ENCODE measurements at regions not wholly inside any gene's neighbourhood (a gene's known extent, or its start where the extent isn't known, plus 50 kb on each side); places are given as distances from the start of the nearest gene placed in this dataset.

- Histone ChIP-seq H3K36me3 (no peaks in the 10 kb centered on the region), H3K27ac (no peak overlapping the region), H3K4me3 (no peak overlapping the region), H3K9me3 (no peaks in the 10 kb centered on the region), H3K4me1 (no peaks in the 10 kb centered on the region), H3K27me3 (no peaks in the 10 kb centered on the region)
- WGBS, 2 donors, result 39 to 41% methylated on average over 2 of the region's 2 CpGs
- TF ChIP-seq CTCF (IDR thresholded peaks at IDR 0.05), result no peak
- no peak for TF ChIP-seq EP300 (IDR thresholded peaks at IDR 0.05)
- TF ChIP-seq POLR2A (IDR thresholded peaks at IDR 0.05), result no peak
- no peak for DNase-seq (ENCODE audit: low spot score in 2 of 2)
Observed at GRCh38 chr13:61988810-61989209, 573.2 kb upstream of the PCDH20 start.

DNA sequence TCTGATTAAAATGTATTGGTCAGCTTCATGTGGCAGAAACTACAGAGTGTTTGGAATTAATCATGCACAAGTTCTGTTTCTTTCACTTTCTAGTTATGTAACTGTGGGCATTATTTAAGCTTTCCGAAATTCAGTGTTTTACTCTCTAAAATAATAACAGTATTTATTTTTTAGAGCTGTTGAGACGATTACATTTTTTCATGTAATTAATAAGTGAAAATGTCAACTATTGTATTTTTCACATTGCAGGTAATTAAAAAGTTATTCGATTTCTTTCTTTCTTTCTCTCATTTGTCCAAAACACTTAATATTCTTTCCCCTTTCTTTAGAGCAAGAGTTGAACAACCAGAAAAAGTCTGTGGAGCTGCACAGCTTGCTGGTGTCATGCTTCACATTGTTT lies 559.4 kb upstream of the PCDH20 start:
- Histone ChIP-seq H3K4me3 (no peak overlapping the region), H3K9me3 (no peaks in the 10 kb centered on the region), H3K27me3 (no peaks in the 10 kb centered on the region), H3K36me3 (no peaks in the 10 kb centered on the region), H3K27ac (no peak overlapping the region), H3K4me1 (no peaks in the 10 kb centered on the region)
- TF ChIP-seq POLR2A (IDR thresholded peaks at IDR 0.05) (no peak), EP300 (IDR thresholded peaks at IDR 0.05) (no peak), CTCF (IDR thresholded peaks at IDR 0.05) (no peak)
- DNase-seq (ENCODE audit: low spot score in 2 of 2), result no peak
- WGBS, 2 donors, result 83 to 87% methylated on average over 3 of the region's 3 CpGs

DNA sequence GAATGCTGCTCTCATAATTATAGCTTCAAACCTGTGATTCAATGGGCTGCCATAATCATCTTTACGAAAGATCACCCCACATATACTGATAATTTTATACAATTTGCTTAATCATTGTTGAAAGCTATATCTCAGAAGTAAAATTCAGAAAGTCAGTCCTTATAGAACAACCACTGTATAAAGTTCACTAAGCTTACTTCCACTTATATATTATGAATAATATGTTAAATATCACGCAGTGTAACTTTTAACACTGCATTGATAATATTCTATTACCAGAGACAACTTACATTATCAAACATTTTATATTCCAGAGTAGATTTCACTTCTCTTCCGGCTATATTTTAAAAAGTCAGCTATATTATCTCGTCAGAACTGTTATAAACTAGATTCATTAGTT lies 550.1 kb upstream of the PCDH20 start:
- DNase-seq (ENCODE audit: low spot score in 2 of 2), result no peak
- no peaks in the 10 kb centered on the region for H3K27me3 ChIP-seq
- H3K27ac ChIP-seq, result no peak overlapping the region
- TF ChIP-seq POLR2A (IDR thresholded peaks at IDR 0.05), result no peak
- TF ChIP-seq EP300 (IDR thresholded peaks at IDR 0.05), result no peak
- no peak for TF ChIP-seq CTCF (IDR thresholded peaks at IDR 0.05)
- no peaks in the 10 kb centered on the region for H3K36me3 ChIP-seq
- H3K4me3 ChIP-seq, result no peak overlapping the region
- 91 to 93% methylated on average over 4 of the region's 4 CpGs for WGBS, 2 donors
- no peaks in the 10 kb centered on the region for H3K4me1 ChIP-seq
- no peaks in the 10 kb centered on the region for H3K9me3 ChIP-seq

GRCh38 chr13:61960981-61961380 lies 545.3 kb upstream of the PCDH20 start:
- TF ChIP-seq EP300 (IDR thresholded peaks at IDR 0.05) (no peak), POLR2A (IDR thresholded peaks at IDR 0.05) (no peak), CTCF (IDR thresholded peaks at IDR 0.05) (no peak)
- no peak for DNase-seq (ENCODE audit: low spot score in 2 of 2)
- H3K9me3 ChIP-seq, result no peaks in the 10 kb centered on the region
- no peak overlapping the region for H3K4me3 ChIP-seq
- no peaks in the 10 kb centered on the region for H3K36me3 ChIP-seq
- no peaks in the 10 kb centered on the region for H3K27me3 ChIP-seq
- H3K27ac ChIP-seq, result no peak overlapping the region
- no peaks in the 10 kb centered on the region for H3K4me1 ChIP-seq

DNA sequence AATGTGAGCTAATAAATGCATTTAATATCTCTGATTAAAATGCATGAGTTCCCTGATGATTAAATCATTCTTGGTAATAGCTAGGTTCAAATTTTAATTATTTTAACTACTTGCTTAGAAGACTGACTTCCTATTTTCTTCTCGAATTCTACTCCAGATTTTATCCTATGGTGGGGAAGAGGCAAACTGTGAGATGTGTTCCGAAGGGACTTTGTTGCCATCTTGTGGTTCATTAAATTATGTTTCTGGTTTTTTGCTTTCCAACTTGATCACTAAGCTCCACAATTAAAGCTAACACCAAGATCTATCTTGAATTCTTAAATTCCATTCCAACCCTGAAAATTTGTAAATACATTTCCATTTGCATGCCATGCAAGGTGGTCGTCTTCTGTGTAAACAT lies 538.4 kb upstream of the PCDH20 start:
- Histone ChIP-seq H3K27ac (no peak overlapping the region), H3K4me1 (no peaks in the 10 kb centered on the region), H3K9me3 (no peaks in the 10 kb centered on the region), H3K36me3 (no peaks in the 10 kb centered on the region), H3K27me3 (no peaks in the 10 kb centered on the region), H3K4me3 (no peak overlapping the region)
- no peak for DNase-seq (ENCODE audit: low spot score in 2 of 2)
- 11 to 15% methylated on average over 3 of the region's 3 CpGs for WGBS, 2 donors
- peak in 2 of 5 experiments; percentile 9 to 20 for TF ChIP-seq CTCF (IDR thresholded peaks at IDR 0.05)
- no peak for TF ChIP-seq EP300 (IDR thresholded peaks at IDR 0.05)
